ENCODE measurements at regions not wholly inside any gene's neighbourhood (a gene's known extent, or its start where the extent isn't known, plus 50 kb on each side); places are given as distances from the start of the nearest gene placed in this dataset.

DNA sequence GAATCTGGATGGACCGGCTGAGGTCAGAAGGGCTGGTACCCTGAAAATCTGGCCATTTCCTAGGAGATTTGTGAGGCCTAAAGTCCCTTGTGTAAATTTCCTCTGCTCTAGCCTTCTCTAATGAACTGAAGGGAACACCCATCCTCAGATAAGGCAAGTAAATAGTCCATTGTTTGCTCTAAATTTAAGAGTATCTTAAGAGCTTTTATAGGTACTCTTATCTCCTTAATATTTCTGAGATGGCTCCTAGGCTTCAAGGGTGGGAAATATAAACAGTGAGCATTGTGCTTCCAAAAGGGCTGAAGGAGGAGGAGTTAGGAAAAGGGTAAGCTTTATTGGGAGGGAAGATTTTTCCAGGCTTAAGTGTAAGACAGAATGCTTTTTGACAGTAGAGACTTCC, 148.7 kb upstream of the EDNRB start:
- TF ChIP-seq, protein P1, sequence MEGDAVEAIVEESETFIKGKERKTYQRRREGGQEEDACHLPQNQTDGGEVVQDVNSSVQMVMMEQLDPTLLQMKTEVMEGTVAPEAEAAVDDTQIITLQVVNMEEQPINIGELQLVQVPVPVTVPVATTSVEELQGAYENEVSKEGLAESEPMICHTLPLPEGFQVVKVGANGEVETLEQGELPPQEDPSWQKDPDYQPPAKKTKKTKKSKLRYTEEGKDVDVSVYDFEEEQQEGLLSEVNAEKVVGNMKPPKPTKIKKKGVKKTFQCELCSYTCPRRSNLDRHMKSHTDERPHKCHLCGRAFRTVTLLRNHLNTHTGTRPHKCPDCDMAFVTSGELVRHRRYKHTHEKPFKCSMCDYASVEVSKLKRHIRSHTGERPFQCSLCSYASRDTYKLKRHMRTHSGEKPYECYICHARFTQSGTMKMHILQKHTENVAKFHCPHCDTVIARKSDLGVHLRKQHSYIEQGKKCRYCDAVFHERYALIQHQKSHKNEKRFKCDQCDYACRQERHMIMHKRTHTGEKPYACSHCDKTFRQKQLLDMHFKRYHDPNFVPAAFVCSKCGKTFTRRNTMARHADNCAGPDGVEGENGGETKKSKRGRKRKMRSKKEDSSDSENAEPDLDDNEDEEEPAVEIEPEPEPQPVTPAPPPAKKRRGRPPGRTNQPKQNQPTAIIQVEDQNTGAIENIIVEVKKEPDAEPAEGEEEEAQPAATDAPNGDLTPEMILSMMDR (IDR thresholded peaks at IDR 0.05; ENCODE audit: poor library complexity), result no peak
- TF ChIP-seq EZH2 (IDR thresholded peaks at IDR 0.05; ENCODE audit: borderline replicate concordance), result no peak
- TF ChIP-seq EZH2phosphoT487 (IDR thresholded peaks at IDR 0.05; ENCODE audit: low read depth, severe bottlenecking, unreplicated experiment), result no peak

All from hepatocyte (in vitro differentiated cells).